HG03460 (cell line): ENCODE measurements at regions not wholly inside any gene's neighbourhood (a gene's known extent, or its start where the extent isn't known, plus 50 kb on each side); places are given as distances from the start of the nearest gene placed in this dataset.
A peak's percentile ranks its signal among the peaks of the same experiment; 100 is the strongest.

ENCODE experiments used
- ATAC-seq: cut with Tn5 transposase; IDR thresholded peaks from one replicate; pipeline ENCODE4 v1.9.1; 2021; ENCODE audit not compliant: unreplicated experiment

GRCh38 chr9:90009447-90009846 is 404.6 kb downstream of the GADD45G start:
- peak; percentile 55 for ATAC-seq

GRCh38 chr9:90010793-90011192 is 406.0 kb downstream of the GADD45G start:
- no peak for ATAC-seq

- ATAC-seq: no peak
Observed at GRCh38 chr9:90012949-90013348, 408.1 kb downstream of the GADD45G start.

GRCh38 chr9:90013778-90014177 is 409.0 kb downstream of the GADD45G start:
- ATAC-seq: no peak

- ATAC-seq: no peak
Observed at GRCh38 chr9:90014421-90014820, 409.6 kb downstream of the GADD45G start.

GRCh38 chr9:90016272-90016671 is 411.5 kb downstream of the GADD45G start:
- no peak for ATAC-seq

GRCh38 chr9:90017679-90018078 is 412.9 kb downstream of the GADD45G start:
- no peak for ATAC-seq

GRCh38 chr9:90018688-90019087 is 413.9 kb downstream of the GADD45G start:
- ATAC-seq: no peak

- no peak for ATAC-seq
Observed at GRCh38 chr9:90019626-90020025, 414.8 kb downstream of the GADD45G start.

GRCh38 chr9:90020276-90020871 is 415.6 kb downstream of the GADD45G start:
- no peak for ATAC-seq

GRCh38 chr9:90021216-90021906 is 416.5 kb downstream of the GADD45G start:
- ATAC-seq: no peak

GRCh38 chr9:90022474-90022873 is 417.7 kb downstream of the GADD45G start:
- ATAC-seq: no peak

GRCh38 chr9:90023861-90024260 is 419.0 kb downstream of the GADD45G start:
- ATAC-seq: no peak

GRCh38 chr9:90024409-90024808 is 419.6 kb downstream of the GADD45G start:
- ATAC-seq: no peak

GRCh38 chr9:90024823-90025222 is 420.0 kb downstream of the GADD45G start:
- ATAC-seq: no peak

- ATAC-seq: no peak
Observed at GRCh38 chr9:90025816-90026215, 421.0 kb downstream of the GADD45G start.

- ATAC-seq: no peak
Observed at GRCh38 chr9:90027296-90027790, 422.5 kb downstream of the GADD45G start.

- ATAC-seq: no peak
Observed at GRCh38 chr9:90029386-90029785, 424.6 kb downstream of the GADD45G start.

GRCh38 chr9:90029996-90030395 is 425.2 kb downstream of the GADD45G start:
- no peak for ATAC-seq

GRCh38 chr9:90032296-90033027 is 427.6 kb downstream of the GADD45G start:
- no peak for ATAC-seq

- no peak for ATAC-seq
Observed at GRCh38 chr9:90033028-90033650, 428.3 kb downstream of the GADD45G start.

GRCh38 chr9:90034071-90034470 is 429.3 kb downstream of the GADD45G start:
- no peak for ATAC-seq
